Coronary artery (tissue), 2 donors: ENCODE measurements at regions not wholly inside any gene's neighbourhood (a gene's known extent, or its start where the extent isn't known, plus 50 kb on each side); places are given as distances from the start of the nearest gene placed in this dataset.

Source experiments
- DNase-seq: peaks from one replicate; pipeline ENCODE4 v3.0.0-alpha.2; 2017; ENCODE audit warnings: low spot score
- H3K27ac ChIP-seq, 2 donors: fragments of 200-600 bp; sonication (generic); one replicate each; pipeline ENCODE4 v1.5.1; 2016 to 2019
- H3K4me3 ChIP-seq: fragments of 200-600 bp; sonication (generic); 2 replicates; pipeline ENCODE4 v1.5.1; 2016; ENCODE audit warnings: mild to moderate bottlenecking, moderate library complexity
- CTCF ChIP-seq: fragments of 200-600 bp; sonication (generic); IDR thresholded peaks from one replicate; pipeline ENCODE4 v1.5.1; 2019; ENCODE audit warnings: antibody characterized with exemption

GRCh38 chr2:222774941-222775340 lies 85.9 kb upstream of the ACSL3 start:
- TF ChIP-seq CTCF = no peak
- Histone ChIP-seq H3K27ac (no peak overlapping the region), H3K4me3 (no peak overlapping the region)
- no peak for DNase-seq

GRCh38 chr2:222776792-222777191 lies 84.0 kb upstream of the ACSL3 start:
- no peak for TF ChIP-seq CTCF
- Histone ChIP-seq H3K27ac (no peak overlapping the region), H3K4me3 (no peak overlapping the region)
- DNase-seq = peak; percentile 41

- no peak for TF ChIP-seq CTCF
- DNase-seq = no peak
- Histone ChIP-seq H3K27ac (no peak overlapping the region), H3K4me3 (no peak overlapping the region)
Measured at GRCh38 chr2:222778400-222778799, 82.4 kb upstream of the ACSL3 start.

- no peak overlapping the region for H3K4me3 ChIP-seq
- DNase-seq = no peak
- no peak overlapping the region for H3K27ac ChIP-seq
- no peak for TF ChIP-seq CTCF
Measured at GRCh38 chr2:222779145-222779832, 81.5 kb upstream of the ACSL3 start.

- DNase-seq = no peak
- H3K27ac ChIP-seq = no peak overlapping the region
- H3K4me3 ChIP-seq = no peak overlapping the region
- no peak for TF ChIP-seq CTCF
Measured at GRCh38 chr2:222780051-222780450, 80.8 kb upstream of the ACSL3 start.

- DNase-seq = no peak
- Histone ChIP-seq H3K27ac (no peak overlapping the region), H3K4me3 (no peak overlapping the region)
- TF ChIP-seq CTCF = no peak
Measured at GRCh38 chr2:222782201-222782730, 78.6 kb upstream of the ACSL3 start.

- no peak for TF ChIP-seq CTCF
- no peak for DNase-seq
- Histone ChIP-seq H3K4me3 (no peak overlapping the region), H3K27ac (no peak overlapping the region)
Measured at GRCh38 chr2:222783592-222783991, 77.2 kb upstream of the ACSL3 start.
